ENCODE measurements at regions not wholly inside any gene's neighbourhood (a gene's known extent, or its start where the extent isn't known, plus 50 kb on each side); places are given as distances from the start of the nearest gene placed in this dataset.

DNA sequence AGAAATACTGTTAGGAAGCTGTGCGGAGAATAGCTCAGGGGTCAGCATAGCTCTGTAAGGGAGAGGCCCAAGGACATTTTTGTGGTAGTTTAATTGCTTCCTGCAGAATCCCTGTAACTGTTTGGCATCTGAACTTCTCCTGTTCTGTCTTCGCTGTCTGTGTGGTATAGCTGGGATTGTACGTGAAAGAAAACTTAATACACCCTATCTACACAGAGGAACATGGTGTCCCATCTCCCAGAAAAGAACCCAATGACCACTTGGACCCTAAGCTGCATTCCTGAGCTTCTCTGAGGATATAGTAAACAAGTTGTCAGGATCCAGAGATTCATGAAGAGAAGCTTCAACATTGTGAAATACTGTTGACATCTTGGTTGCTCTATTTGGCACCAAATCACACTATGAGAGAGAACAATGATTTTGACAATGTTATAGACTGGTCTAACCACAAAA, 81.3 kb downstream of the CDC42EP3 start:
- no peak for DNase-seq (ENCODE audit: low read depth, low spot score)

Measured in iPS DF 19.7 (cell line).